HepG2 (cell line): ENCODE measurements at regions not wholly inside any gene's neighbourhood (a gene's known extent, or its start where the extent isn't known, plus 50 kb on each side); places are given as distances from the start of the nearest gene placed in this dataset.

Source experiments
- ATAC-seq: fragments of 200-7000 bp; cut with Tn5 transposase; 3 replicates; pipeline ENCODE4 v1.9.1; 2020; ENCODE audit warnings: mild to moderate bottlenecking, moderate library complexity
- BruUV-seq: library from RNA; stranded (reverse); fragments of 400-500 nt; replicated peaks from 2 replicates; lab custom pipeline; 2021; lab: Mats Ljungman, UMichigan
- CTCF ChIA-PET: fragments of 300-600 bp; formaldehyde crosslinking; extraction: SDS; loops from one replicate; lab custom pipeline; 2021; ENCODE audit warnings: low total read pairs, inconsistent platforms, low intra/inter-chr PET ratio; lab: Yijun Ruan, JAX
- POLR2A ChIA-PET: fragments of 350-600 bp; sonication (Branson Sonifier 250); formaldehyde crosslinking; loops from one replicate; lab custom pipeline; 2020; ENCODE audit warnings: antibody characterized with exemption, inconsistent platforms; lab: Yijun Ruan, JAX
- DNase-seq: peaks from one replicate; pipeline ENCODE4 v3.0.0-alpha.2; 2015; ENCODE audit warnings: low spot score
- FAIRE-seq: peaks from 3 replicates; lab custom pipeline; 2011; peaks lifted over from hg19 to GRCh38; lab: Jason Lieb, UNC
- H2AFZ ChIP-seq: one replicate; pipeline ENCODE4 v1.6.1; 2011; ENCODE audit warnings: low read length, inconsistent platforms
- H3K27ac ChIP-seq: fragments of 300-600 bp; 3 replicates; pipeline ENCODE4 v1.8.0; 2011; ENCODE audit warnings: mixed run types, mild to moderate bottlenecking, mixed read lengths, low read length, inconsistent platforms; ENCODE audit not compliant: insufficient read depth; ENCODE audit errors: extremely low read length
- H3K27me3 ChIP-seq, 2 experiments: fragments of 200-600 bp in 1 of 2; 2 replicates in 1 of 2; 3 replicates in 1 of 2; pipeline versions ENCODE4 v1.6.0 to v1.8.0; 2011; ENCODE audit warnings: low read length in 2 of 2, mild to moderate bottlenecking in 2 of 2, moderate library complexity in 2 of 2, inconsistent platforms in 1 of 2; ENCODE audit not compliant: insufficient read depth in 2 of 2, control insufficient read depth in 1 of 2
- H3K36me3 ChIP-seq, 2 experiments: fragments of 200-600 bp in 1 of 2; replicated peaks in 1 of 2; 2 replicates in 1 of 2; 3 replicates in 1 of 2; pipeline versions ENCODE4 v1.5.1 to v1.8.0; 2011; ENCODE audit warnings: low read length in 2 of 2, inconsistent platforms in 1 of 2; ENCODE audit not compliant: insufficient read depth in 2 of 2, control insufficient read depth in 1 of 2
- H3K4me1 ChIP-seq: 2 replicates; pipeline ENCODE4 v1.5.1; 2012; ENCODE audit warnings: low read length, inconsistent platforms; ENCODE audit not compliant: insufficient read depth
- H3K4me2 ChIP-seq: 2 replicates; pipeline ENCODE4 v1.6.0; 2011; ENCODE audit warnings: low read depth, low read length, inconsistent platforms
- H3K4me3 ChIP-seq, 3 experiments: fragments of 200-600 bp in 1 of 3; sonication (generic), shearing (Covaris generic) in 1 of 3; replicated peaks in 1 of 3; 2 replicates each; pipeline ENCODE4 v1.5.1; 2011 to 2016; ENCODE audit warnings: low read length in 3 of 3, inconsistent platforms in 2 of 3, low read depth in 2 of 3, mild to moderate bottlenecking in 2 of 3, control low read depth in 1 of 3, mixed read lengths in 1 of 3; ENCODE audit not compliant: insufficient read depth in 1 of 3
- H3K79me2 ChIP-seq: one replicate; pipeline ENCODE4 v1.6.1; 2011; ENCODE audit warnings: low read length, inconsistent platforms; ENCODE audit not compliant: insufficient read depth
- H3K9ac ChIP-seq: 2 replicates; pipeline ENCODE4 v1.6.0; 2011; ENCODE audit warnings: mild to moderate bottlenecking, low read depth, low read length, inconsistent platforms; ENCODE audit not compliant: insufficient read depth
- H3K9me3 ChIP-seq: 2 replicates; pipeline ENCODE4 v1.5.1; 2012; ENCODE audit warnings: mild to moderate bottlenecking, low read length
- H4K20me1 ChIP-seq: 2 replicates; pipeline ENCODE4 v1.6.0; 2011; ENCODE audit warnings: inconsistent platforms, mild to moderate bottlenecking, low read length, moderate library complexity; ENCODE audit not compliant: insufficient read depth
- KDM1A ChIP-seq: IDR thresholded peaks from 2 replicates; pipeline ENCODE4 v1.6.1; 2016; ENCODE audit warnings: missing compliant biosample characterization
- KDM4B ChIP-seq: sonication (generic); formaldehyde crosslinking; IDR thresholded peaks from 2 replicates; pipeline ENCODE4 v1.4.0; 2020; ENCODE audit warnings: missing genetic modification reagents
- MAFF ChIP-seq: IDR thresholded peaks from 2 replicates; pipeline ENCODE4 v1.6.1; 2011; ENCODE audit warnings: low read depth, low read length, improper control_type of control experiment
- MAFK ChIP-seq, 2 experiments: IDR thresholded peaks in 1 of 2; conservative IDR thresholded peaks in 1 of 2; 2 replicates each; pipeline ENCODE4 v1.6.1; 2011; ENCODE audit warnings: improper control_type of control experiment in 2 of 2, low read length in 2 of 2
- RBAK ChIP-seq: sonication (generic); formaldehyde crosslinking; IDR thresholded peaks from 2 replicates; pipeline ENCODE4 v1.5.1; 2020; ENCODE audit warnings: mild to moderate bottlenecking, missing genetic modification reagents
- RBFOX2 ChIP-seq: fragments of 200-400 bp; formaldehyde crosslinking; IDR thresholded peaks from 2 replicates; pipeline ENCODE4 v1.6.1; 2017; ENCODE audit warnings: low read depth, mild to moderate bottlenecking, low read length
- U2AF1 ChIP-seq: fragments of 200-400 bp; formaldehyde crosslinking; optimal IDR thresholded peaks from 2 replicates; pipeline ENCODE3; 2017; ENCODE audit warnings: mild to moderate bottlenecking, low read depth, low read length
- XBP1 ChIP-seq: sonication (generic); formaldehyde crosslinking; IDR thresholded peaks from 2 replicates; pipeline ENCODE4 v1.5.0; 2020; ENCODE audit warnings: missing genetic modification reagents
- ZMAT3 ChIP-seq: sonication (generic); formaldehyde crosslinking; conservative IDR thresholded peaks from 2 replicates; pipeline ENCODE4 v1.7.0; 2021; ENCODE audit warnings: missing genetic modification reagents
- ZNF709 ChIP-seq: sonication (generic); formaldehyde crosslinking; IDR thresholded peaks from 2 replicates; pipeline ENCODE4 v1.5.0; 2020; ENCODE audit warnings: mild to moderate bottlenecking, missing genetic modification reagents
- WGBS: methylation state at CpG from one replicate; pipeline ENCODE4 v1.1.6; 2017; ENCODE audit warnings: low lambda C conversion rate; 5-methylcytosine and 5-hydroxymethylcytosine counted together
- in situ Hi-C: cut with HindIII; loops from 2 replicates; pipeline ENCODE4 v1.10.0; 2017; ENCODE audit warnings: low pct_unique_long_range_greater_than_20kb; ENCODE audit not compliant: extremely low pct_ligation_motif_present
- intact Hi-C: fragments of 100-400 bp; cut with micrococcal nuclease; formaldehyde crosslinking; loops from one replicate; pipeline ENCODE4 v1.10.0; 2022; ENCODE audit not compliant: unreplicated experiment
- TF ChIP-seq, protein P1 (sequence below): IDR thresholded peaks from 2 replicates; pipeline ENCODE4 v1.6.1; 2016; ENCODE audit warnings: low read depth, missing genetic modification reagents, missing compliant biosample characterization
- TF ChIP-seq, protein P2 (sequence below): sonication (generic); formaldehyde crosslinking; IDR thresholded peaks from 2 replicates; pipeline ENCODE4 v1.5.0; 2020; ENCODE audit warnings: mild to moderate bottlenecking, missing genetic modification reagents, moderate library complexity
- TF ChIP-seq, protein P3 (sequence below): fragments of 450-650 bp; IDR thresholded peaks from 2 replicates; pipeline ENCODE4 v1.6.1; 2016

DNA sequence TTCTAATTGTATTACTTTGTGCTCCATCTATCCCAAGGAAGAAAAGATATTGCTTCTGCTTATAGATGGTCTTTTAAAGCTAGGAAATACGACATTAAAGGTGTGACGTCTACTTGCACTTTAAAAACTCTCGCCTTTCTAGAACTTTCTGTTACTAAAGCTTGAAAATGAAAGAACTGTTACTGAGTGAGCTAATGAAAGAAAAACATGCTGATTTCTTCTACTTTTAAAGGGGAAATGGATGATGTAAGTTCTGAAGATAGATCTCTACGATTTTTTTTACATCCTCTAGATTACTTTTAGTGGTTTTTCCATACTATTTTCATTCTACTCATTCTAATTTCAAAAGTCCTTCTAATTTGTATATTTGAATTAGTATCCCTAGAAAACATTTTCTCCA, 387.5 kb downstream of the USP25 start (continued):
- TF ChIP-seq, protein P1, sequence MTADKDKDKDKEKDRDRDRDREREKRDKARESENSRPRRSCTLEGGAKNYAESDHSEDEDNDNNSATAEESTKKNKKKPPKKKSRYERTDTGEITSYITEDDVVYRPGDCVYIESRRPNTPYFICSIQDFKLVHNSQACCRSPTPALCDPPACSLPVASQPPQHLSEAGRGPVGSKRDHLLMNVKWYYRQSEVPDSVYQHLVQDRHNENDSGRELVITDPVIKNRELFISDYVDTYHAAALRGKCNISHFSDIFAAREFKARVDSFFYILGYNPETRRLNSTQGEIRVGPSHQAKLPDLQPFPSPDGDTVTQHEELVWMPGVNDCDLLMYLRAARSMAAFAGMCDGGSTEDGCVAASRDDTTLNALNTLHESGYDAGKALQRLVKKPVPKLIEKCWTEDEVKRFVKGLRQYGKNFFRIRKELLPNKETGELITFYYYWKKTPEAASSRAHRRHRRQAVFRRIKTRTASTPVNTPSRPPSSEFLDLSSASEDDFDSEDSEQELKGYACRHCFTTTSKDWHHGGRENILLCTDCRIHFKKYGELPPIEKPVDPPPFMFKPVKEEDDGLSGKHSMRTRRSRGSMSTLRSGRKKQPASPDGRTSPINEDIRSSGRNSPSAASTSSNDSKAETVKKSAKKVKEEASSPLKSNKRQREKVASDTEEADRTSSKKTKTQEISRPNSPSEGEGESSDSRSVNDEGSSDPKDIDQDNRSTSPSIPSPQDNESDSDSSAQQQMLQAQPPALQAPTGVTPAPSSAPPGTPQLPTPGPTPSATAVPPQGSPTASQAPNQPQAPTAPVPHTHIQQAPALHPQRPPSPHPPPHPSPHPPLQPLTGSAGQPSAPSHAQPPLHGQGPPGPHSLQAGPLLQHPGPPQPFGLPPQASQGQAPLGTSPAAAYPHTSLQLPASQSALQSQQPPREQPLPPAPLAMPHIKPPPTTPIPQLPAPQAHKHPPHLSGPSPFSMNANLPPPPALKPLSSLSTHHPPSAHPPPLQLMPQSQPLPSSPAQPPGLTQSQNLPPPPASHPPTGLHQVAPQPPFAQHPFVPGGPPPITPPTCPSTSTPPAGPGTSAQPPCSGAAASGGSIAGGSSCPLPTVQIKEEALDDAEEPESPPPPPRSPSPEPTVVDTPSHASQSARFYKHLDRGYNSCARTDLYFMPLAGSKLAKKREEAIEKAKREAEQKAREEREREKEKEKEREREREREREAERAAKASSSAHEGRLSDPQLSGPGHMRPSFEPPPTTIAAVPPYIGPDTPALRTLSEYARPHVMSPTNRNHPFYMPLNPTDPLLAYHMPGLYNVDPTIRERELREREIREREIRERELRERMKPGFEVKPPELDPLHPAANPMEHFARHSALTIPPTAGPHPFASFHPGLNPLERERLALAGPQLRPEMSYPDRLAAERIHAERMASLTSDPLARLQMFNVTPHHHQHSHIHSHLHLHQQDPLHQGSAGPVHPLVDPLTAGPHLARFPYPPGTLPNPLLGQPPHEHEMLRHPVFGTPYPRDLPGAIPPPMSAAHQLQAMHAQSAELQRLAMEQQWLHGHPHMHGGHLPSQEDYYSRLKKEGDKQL (CRISPR knock-in tag) = no peak
- TF ChIP-seq KDM1A (no peak), RBAK (CRISPR knock-in tag) (no peak), KDM4B (CRISPR knock-in tag) (no peak)

DNA sequence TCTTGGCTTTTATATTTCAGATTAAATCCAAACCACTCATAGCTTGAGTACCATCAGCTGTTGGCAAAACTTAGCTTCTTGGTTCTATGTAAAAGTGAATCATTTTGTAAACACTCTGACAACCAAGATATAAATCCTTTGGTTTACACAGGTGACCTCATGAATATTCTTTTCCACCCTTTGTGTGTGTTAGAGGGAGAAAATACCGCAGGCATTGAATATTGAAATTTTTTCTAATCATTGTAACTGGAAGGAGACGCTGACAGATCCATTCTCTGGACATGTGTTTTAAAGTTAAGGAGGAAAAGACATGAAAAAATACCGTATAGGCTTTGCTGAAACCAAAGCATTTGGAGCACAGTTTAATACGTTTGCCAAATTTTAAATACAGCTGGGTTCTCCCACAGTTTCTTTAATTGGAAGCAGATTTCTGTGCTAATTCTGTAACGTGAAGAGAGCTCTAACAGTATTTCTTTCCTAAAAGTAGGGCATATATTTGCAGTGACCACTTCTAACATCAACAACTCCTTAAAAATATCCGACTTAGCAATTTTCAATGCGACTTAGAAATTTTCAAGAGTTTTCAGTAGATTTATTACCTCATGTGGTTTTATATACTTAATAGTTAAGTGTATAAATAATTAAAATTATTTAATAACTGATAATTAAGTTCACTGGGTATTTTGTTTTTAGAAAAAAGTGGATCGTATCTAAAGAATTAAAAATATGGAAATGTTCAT, 388.2 kb downstream of the USP25 start:
- in situ Hi-C loops = no loop called here
- WGBS = 22% methylated on average over 8 of the region's 8 CpGs
- no peak overlapping the region for H3K4me3 ChIP-seq
- CTCF ChIA-PET = no interaction called here
- H3K79me2 ChIP-seq = no peaks in the 10 kb centered on the region
- no peaks in the 10 kb centered on the region for H3K27me3 ChIP-seq
- no peaks in the 10 kb centered on the region for H3K9me3 ChIP-seq
- ATAC-seq (no peak), DNase-seq (no peak), FAIRE-seq (no peak)
- H3K4me2 ChIP-seq = no peak overlapping the region
- no peak overlapping the region for H3K27ac ChIP-seq
- H4K20me1 ChIP-seq = no peaks in the 10 kb centered on the region
- BruUV-seq = no TSS peak
- H2AFZ ChIP-seq = no peak overlapping the region
- H3K9ac ChIP-seq = no peak overlapping the region
- H3K36me3 ChIP-seq = no peaks in the 10 kb centered on the region
- POLR2A ChIA-PET = no interaction called here
- intact Hi-C loops = no loop called here
- H3K4me1 ChIP-seq = no peaks in the 10 kb centered on the region
- TF ChIP-seq, protein P2, sequence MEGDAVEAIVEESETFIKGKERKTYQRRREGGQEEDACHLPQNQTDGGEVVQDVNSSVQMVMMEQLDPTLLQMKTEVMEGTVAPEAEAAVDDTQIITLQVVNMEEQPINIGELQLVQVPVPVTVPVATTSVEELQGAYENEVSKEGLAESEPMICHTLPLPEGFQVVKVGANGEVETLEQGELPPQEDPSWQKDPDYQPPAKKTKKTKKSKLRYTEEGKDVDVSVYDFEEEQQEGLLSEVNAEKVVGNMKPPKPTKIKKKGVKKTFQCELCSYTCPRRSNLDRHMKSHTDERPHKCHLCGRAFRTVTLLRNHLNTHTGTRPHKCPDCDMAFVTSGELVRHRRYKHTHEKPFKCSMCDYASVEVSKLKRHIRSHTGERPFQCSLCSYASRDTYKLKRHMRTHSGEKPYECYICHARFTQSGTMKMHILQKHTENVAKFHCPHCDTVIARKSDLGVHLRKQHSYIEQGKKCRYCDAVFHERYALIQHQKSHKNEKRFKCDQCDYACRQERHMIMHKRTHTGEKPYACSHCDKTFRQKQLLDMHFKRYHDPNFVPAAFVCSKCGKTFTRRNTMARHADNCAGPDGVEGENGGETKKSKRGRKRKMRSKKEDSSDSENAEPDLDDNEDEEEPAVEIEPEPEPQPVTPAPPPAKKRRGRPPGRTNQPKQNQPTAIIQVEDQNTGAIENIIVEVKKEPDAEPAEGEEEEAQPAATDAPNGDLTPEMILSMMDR (CRISPR knock-in tag) = no peak
- TF ChIP-seq ZNF709 (CRISPR knock-in tag) = no peak
- no peak for TF ChIP-seq U2AF1
- peak; percentile 63 for TF ChIP-seq MAFF
- no peak for TF ChIP-seq RBFOX2
- peak; percentile 32 to 68; a peak in 2 of 4 replicates for TF ChIP-seq MAFK (conservative IDR thresholded peaks at IDR 0.05 in 1 of 2, IDR thresholded peaks at IDR 0.05 in 1 of 2; ENCODE audit: low read length in 2 of 2)
- TF ChIP-seq ZMAT3 (CRISPR knock-in tag) = no peak
- TF ChIP-seq XBP1 (CRISPR knock-in tag) = no peak
- TF ChIP-seq, protein P3, sequence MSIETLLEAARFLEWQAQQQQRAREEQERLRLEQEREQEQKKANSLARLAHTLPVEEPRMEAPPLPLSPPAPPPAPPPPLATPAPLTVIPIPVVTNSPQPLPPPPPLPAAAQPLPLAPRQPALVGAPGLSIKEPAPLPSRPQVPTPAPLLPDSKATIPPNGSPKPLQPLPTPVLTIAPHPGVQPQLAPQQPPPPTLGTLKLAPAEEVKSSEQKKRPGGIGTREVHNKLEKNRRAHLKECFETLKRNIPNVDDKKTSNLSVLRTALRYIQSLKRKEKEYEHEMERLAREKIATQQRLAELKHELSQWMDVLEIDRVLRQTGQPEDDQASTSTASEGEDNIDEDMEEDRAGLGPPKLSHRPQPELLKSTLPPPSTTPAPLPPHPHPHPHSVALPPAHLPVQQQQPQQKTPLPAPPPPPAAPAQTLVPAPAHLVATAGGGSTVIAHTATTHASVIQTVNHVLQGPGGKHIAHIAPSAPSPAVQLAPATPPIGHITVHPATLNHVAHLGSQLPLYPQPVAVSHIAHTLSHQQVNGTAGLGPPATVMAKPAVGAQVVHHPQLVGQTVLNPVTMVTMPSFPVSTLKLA = no peak
